ENCODE measurements at regions not wholly inside any gene's neighbourhood (a gene's known extent, or its start where the extent isn't known, plus 50 kb on each side); places are given as distances from the start of the nearest gene placed in this dataset.

DNA sequence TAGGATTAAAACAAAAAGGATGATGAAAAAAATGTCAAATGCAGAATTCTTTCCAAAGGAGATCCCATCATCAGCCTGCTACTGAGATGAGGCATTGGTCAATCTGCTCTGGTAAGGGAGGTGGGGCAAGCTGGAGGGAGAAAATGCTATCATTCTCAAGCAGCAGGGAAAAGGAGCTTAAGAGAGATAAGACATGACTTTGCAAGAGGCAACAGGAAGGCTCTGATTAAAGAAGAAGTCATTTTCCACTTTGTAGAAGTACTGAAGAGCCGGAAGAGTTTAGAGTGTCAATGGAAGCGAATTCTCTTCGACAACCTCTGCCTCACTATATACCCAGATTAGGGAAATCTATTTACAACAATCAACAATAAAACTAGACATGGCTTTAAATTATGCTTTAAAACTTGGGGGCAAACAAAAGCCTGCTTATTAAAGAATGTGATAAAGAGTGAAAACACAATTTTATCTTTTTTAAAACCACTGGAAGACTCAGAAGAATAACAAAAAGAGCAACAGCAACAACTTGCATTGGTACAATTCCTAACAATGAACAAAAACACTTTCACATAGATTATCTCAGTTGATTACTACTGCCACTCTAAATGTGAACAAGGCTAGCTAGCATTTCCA is 81.8 kb upstream of the NANOGP8 start (continued):
- TF ChIP-seq GTF3C2 (IDR thresholded peaks at IDR 0.05; ENCODE audit: borderline replicate concordance, extremely low read depth, insufficient read length), result no peak
- no peak for TF ChIP-seq SMC3 (conservative IDR thresholded peaks at IDR 0.05; ENCODE audit: insufficient read depth, low read depth, low read length)
- no peak for TF ChIP-seq ZNF764 (CRISPR knock-in tag; IDR thresholded peaks at IDR 0.05; ENCODE audit: low read depth)
- TF ChIP-seq GTF2E2 (tag; IDR thresholded peaks at IDR 0.05), result no peak; the same call in 1 of the 2 replicates
- peak; percentile 98 for TF ChIP-seq SMARCC2 (IDR thresholded peaks at IDR 0.05; ENCODE audit: low read depth)
- TF ChIP-seq, protein P1, sequence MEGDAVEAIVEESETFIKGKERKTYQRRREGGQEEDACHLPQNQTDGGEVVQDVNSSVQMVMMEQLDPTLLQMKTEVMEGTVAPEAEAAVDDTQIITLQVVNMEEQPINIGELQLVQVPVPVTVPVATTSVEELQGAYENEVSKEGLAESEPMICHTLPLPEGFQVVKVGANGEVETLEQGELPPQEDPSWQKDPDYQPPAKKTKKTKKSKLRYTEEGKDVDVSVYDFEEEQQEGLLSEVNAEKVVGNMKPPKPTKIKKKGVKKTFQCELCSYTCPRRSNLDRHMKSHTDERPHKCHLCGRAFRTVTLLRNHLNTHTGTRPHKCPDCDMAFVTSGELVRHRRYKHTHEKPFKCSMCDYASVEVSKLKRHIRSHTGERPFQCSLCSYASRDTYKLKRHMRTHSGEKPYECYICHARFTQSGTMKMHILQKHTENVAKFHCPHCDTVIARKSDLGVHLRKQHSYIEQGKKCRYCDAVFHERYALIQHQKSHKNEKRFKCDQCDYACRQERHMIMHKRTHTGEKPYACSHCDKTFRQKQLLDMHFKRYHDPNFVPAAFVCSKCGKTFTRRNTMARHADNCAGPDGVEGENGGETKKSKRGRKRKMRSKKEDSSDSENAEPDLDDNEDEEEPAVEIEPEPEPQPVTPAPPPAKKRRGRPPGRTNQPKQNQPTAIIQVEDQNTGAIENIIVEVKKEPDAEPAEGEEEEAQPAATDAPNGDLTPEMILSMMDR (IDR thresholded peaks at IDR 0.05 in 2 of 3, conservative IDR thresholded peaks at IDR 0.05 in 1 of 3; ENCODE audit: insufficient read depth in 2 of 3, low read depth in 1 of 3, low read length in 3 of 3), result no peak
- peak; percentile 88 for TF ChIP-seq NFIC (IDR thresholded peaks at IDR 0.05)
- no peak for TF ChIP-seq TBP (optimal IDR thresholded peaks at IDR 0.05; ENCODE audit: low read depth, low read length)
- TF ChIP-seq TAF1 (IDR thresholded peaks at IDR 0.05; ENCODE audit: control insufficient read depth, extremely low read depth, insufficient read depth, low read length, severe bottlenecking), result no peak
- TF ChIP-seq RBFOX2 (IDR thresholded peaks at IDR 0.05; ENCODE audit: low read depth, low read length), result peak; percentile 54
- TF ChIP-seq RBM39 (optimal IDR thresholded peaks at IDR 0.05; ENCODE audit: low read depth, low read length), result no peak
- TF ChIP-seq JUNB (CRISPR knock-in tag; conservative IDR thresholded peaks at IDR 0.05), result no peak
- TF ChIP-seq DPF2 (IDR thresholded peaks at IDR 0.05), result peak; percentile 99
- TF ChIP-seq ZBTB8A (IDR thresholded peaks at IDR 0.05; ENCODE audit: partially characterized antibody), result no peak
- TF ChIP-seq SRSF3 (IDR thresholded peaks at IDR 0.05; ENCODE audit: insufficient read depth, low read length), result no peak
- TF ChIP-seq HDAC1 (IDR thresholded peaks at IDR 0.05), result peak in 1 of 2 experiments; percentile 86; a peak in 2 of 4 replicates
- TF ChIP-seq ZBTB7A (IDR thresholded peaks at IDR 0.05; ENCODE audit: borderline replicate concordance, control insufficient read depth, low read depth, low read length), result no peak
- TF ChIP-seq, protein P2, sequence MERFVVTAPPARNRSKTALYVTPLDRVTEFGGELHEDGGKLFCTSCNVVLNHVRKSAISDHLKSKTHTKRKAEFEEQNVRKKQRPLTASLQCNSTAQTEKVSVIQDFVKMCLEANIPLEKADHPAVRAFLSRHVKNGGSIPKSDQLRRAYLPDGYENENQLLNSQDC (CRISPR knock-in tag; IDR thresholded peaks at IDR 0.05), result no peak
- no peak for TF ChIP-seq RBM22 (IDR thresholded peaks at IDR 0.05; ENCODE audit: low read depth, low read length, poor library complexity, severe bottlenecking)
- TF ChIP-seq, protein P3, sequence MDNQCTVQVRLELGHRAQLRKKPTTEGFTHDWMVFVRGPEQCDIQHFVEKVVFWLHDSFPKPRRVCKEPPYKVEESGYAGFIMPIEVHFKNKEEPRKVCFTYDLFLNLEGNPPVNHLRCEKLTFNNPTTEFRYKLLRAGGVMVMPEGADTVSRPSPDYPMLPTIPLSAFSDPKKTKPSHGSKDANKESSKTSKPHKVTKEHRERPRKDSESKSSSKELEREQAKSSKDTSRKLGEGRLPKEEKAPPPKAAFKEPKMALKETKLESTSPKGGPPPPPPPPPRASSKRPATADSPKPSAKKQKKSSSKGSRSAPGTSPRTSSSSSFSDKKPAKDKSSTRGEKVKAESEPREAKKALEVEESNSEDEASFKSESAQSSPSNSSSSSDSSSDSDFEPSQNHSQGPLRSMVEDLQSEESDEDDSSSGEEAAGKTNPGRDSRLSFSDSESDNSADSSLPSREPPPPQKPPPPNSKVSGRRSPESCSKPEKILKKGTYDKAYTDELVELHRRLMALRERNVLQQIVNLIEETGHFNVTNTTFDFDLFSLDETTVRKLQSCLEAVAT (IDR thresholded peaks at IDR 0.05), result peak in 1 of 2 experiments; percentile 51; a peak in 1 of 4 replicates
- TF ChIP-seq CSDE1 (IDR thresholded peaks at IDR 0.05), result no peak
